ENCODE measurements at regions not wholly inside any gene's neighbourhood (a gene's known extent, or its start where the extent isn't known, plus 50 kb on each side); places are given as distances from the start of the nearest gene placed in this dataset.

DNA sequence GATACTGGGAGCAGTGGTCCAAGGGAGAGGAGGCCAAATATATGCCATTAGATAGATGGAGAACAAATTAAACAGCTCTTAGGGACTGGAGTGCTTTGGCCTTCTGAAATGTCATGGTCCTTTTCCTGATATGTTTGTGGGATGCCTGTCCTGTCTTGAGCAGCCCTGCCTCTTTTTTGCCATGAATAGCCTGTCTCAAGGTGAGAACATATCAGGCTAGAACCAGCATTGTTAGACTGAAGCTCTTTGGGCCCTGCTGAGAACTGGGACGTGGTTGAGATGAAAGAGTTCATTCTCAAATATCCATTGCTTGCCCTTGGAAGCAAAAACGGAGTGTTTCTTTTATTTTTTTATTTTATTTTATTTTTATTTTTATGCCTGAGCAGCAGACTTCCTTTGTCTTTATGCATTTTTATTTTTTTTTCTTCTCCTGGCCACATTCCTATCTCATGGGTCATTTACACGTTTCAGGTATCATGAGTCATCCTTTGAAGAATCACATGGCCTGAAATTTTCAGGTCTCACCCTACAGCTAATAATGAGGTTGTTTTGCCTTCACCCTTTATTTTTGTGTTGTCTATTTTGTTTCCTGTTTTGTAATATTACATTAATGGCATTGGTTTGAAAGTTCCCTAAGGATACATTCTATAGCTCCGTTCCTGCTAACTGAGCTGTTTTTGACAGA is 371.4 kb downstream of the PSAT1 start:
- TF ChIP-seq, protein P1, sequence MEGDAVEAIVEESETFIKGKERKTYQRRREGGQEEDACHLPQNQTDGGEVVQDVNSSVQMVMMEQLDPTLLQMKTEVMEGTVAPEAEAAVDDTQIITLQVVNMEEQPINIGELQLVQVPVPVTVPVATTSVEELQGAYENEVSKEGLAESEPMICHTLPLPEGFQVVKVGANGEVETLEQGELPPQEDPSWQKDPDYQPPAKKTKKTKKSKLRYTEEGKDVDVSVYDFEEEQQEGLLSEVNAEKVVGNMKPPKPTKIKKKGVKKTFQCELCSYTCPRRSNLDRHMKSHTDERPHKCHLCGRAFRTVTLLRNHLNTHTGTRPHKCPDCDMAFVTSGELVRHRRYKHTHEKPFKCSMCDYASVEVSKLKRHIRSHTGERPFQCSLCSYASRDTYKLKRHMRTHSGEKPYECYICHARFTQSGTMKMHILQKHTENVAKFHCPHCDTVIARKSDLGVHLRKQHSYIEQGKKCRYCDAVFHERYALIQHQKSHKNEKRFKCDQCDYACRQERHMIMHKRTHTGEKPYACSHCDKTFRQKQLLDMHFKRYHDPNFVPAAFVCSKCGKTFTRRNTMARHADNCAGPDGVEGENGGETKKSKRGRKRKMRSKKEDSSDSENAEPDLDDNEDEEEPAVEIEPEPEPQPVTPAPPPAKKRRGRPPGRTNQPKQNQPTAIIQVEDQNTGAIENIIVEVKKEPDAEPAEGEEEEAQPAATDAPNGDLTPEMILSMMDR (IDR thresholded peaks at IDR 0.05), result no peak

DNA sequence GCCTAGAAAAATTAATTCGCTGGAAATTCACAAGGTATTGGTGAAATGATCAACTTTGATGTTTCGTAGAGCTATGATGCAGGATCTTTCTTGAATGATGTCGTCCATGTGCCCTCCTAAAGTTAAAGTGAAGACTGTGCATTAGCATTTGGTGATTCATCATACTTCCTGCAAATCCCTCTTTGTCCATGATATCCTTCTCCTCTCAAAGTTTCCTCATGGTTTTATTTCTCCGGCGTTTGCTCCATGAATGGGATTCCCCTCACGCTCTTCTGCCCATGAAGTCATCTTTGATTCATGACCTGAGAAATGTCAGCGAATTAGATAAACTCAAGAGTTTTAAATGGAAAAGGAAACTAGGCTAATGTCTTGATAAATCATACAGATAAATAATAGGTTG is 372.7 kb downstream of the PSAT1 start:
- TF ChIP-seq, protein P1 (IDR thresholded peaks at IDR 0.05), result no peak

DNA sequence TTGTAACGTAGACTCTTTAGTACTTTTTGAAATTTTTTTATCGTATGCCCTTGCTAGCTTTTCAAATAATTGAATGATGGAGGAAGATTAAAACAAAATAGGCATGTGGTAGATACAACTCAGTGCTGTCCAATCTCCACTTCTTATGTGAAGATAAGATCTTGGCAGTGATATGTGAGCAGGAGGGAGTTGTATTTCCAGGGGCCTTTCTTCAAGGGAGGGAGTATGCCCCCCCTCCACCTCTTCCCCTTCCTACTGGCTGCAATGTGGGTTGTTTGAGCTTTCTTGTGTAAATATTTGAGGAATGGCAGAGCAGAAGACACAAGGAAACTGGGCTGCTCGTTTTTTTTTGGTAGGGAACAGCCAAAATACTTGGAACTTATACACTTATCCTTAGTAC is 374.9 kb downstream of the PSAT1 start:
- TF ChIP-seq, protein P1 (IDR thresholded peaks at IDR 0.05), result no peak

DNA sequence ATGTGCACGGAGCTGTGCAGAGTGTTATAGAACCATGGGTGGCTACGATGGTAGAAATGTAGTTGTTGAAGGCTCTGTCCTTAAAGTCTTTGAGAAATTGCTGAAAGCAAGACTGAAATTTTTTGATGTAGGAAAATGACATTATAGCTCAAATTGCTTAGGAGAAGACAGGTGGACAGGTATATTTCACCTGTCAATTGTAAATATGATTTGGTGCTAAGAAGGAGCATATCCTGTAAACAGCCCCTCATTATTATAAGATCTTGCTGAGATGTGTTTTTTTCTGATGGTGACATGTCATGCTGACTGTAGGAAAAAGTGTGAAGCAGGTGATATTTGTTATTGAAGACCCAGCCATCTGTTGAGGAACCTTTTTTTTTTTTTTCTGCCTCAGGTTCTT is 377.9 kb downstream of the PSAT1 start:
- TF ChIP-seq, protein P1 (IDR thresholded peaks at IDR 0.05), result no peak

DNA sequence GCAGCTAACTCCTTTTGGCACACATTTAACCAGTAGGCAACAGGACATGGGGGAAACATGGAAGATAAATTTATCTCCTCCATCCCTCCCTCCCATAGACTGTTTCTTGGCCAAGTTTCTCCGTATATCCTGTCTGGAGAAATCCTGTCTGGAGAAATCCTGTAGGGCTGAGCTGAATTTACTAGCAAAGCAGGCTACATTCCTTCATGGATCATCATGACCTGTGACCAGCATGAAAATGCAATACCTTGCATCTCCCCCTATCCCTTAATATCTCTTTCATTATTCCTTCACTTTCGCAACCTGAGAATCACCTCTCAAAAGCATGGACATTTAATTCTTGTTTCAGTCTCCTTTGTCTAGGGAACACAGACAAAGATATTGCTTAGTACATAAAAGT is 379.1 kb downstream of the PSAT1 start:
- TF ChIP-seq, protein P1 (IDR thresholded peaks at IDR 0.05), result no peak

DNA sequence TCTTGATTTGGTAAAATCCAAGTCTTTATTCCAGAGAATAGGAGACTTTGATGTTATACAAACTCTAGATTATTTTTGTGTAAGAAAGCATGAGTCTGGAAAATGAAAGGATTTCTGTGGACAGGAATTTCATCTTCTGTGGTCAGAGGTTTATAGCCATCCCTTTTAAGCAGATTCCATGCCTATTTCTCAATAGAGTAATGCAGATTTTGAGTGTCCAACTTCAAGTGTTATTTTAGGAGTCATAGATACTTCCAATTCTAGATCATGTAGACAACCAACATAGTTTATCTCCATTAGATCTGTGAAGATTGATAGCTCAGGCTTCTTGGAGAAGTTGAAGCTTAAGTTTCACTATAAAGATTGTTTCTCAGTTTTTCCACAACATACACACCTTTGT is 379.7 kb downstream of the PSAT1 start:
- TF ChIP-seq, protein P1 (IDR thresholded peaks at IDR 0.05), result no peak

DNA sequence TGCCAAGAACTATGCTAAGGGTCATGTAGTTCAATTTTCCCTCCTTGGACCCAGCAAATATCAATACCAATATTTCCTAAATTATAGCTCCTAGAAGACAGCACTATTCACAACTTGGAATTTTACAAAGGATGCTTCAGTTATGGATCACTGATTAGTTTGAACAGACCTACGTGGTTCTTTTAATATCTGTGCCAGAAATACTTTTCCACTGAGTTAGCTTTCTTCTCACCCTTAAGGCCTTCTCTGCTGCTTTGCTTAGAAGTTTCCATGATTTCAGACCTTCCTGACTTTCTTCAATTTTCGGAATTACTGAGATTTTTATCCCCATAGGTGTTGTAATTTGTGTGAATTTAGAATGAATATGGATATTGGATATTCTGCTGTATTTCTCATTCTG is 380.4 kb downstream of the PSAT1 start:
- TF ChIP-seq, protein P1 (IDR thresholded peaks at IDR 0.05), result no peak

DNA sequence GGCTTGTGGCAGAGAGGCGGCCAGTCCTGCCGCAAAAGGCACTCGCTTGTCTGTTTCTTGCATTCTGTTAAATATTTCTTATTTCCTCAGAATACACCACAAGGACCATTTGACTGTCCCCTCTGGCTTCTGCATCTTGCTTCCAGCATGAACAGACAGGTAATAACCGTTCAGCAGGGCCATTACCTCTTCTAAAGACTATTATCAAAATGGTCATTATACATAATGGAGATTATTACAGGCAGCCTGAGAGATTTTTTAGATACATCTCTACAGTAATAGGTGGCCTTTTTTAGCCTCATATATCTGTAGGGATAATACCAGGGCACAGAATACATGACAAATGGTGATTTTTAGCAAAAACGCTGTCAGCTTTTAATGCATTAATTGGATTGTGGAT is 382.0 kb downstream of the PSAT1 start:
- TF ChIP-seq, protein P1 (IDR thresholded peaks at IDR 0.05), result no peak

Data from LNCAP (cell line).